ENCODE measurements at regions not wholly inside any gene's neighbourhood (a gene's known extent, or its start where the extent isn't known, plus 50 kb on each side); places are given as distances from the start of the nearest gene placed in this dataset.

DNA sequence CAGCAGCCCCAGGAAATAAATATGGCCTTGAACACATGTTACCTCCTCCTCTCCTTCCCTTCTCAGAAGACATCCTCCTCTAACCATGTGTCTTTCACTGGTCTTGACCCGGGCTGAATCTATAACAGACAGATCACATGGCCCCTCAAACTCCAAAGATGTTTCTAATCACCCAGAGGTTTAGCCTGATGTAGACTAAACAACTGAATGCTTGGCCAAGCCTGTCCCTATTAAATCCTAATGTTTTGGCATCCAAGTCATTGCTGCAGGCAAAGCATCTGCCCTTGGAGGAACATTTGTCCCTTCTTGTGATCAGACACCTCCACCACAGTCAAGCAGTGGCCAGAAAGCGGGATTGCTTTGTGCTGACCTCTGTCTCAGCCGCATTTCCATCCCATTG is 65.5 kb downstream of the ANKRD60 start:
- no peak for DNase-seq
- no peaks in the 10 kb centered on the region for H3K27me3 ChIP-seq
- no peak overlapping the region for H3K27ac ChIP-seq
- no peak overlapping the region for H3K4me3 ChIP-seq
- intact Hi-C loops (cut with DNase I; ENCODE audit: low total_unique reads) (no loop called here), in situ Hi-C loops (cut with MboI; ENCODE audit: low sequenced_read_pairs in 4 of 4) (no loop called here)
- no peak for ATAC-seq
- H3K36me3 ChIP-seq = no peaks in the 10 kb centered on the region
- no peaks in the 10 kb centered on the region for H3K4me1 ChIP-seq
- TF ChIP-seq, protein P1, sequence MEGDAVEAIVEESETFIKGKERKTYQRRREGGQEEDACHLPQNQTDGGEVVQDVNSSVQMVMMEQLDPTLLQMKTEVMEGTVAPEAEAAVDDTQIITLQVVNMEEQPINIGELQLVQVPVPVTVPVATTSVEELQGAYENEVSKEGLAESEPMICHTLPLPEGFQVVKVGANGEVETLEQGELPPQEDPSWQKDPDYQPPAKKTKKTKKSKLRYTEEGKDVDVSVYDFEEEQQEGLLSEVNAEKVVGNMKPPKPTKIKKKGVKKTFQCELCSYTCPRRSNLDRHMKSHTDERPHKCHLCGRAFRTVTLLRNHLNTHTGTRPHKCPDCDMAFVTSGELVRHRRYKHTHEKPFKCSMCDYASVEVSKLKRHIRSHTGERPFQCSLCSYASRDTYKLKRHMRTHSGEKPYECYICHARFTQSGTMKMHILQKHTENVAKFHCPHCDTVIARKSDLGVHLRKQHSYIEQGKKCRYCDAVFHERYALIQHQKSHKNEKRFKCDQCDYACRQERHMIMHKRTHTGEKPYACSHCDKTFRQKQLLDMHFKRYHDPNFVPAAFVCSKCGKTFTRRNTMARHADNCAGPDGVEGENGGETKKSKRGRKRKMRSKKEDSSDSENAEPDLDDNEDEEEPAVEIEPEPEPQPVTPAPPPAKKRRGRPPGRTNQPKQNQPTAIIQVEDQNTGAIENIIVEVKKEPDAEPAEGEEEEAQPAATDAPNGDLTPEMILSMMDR (IDR thresholded peaks at IDR 0.05 in 4 of 5, conservative IDR thresholded peaks at IDR 0.05 in 1 of 5) = no peak
- TF ChIP-seq POLR2A (IDR thresholded peaks at IDR 0.05) = no peak
- no peaks in the 10 kb centered on the region for H3K9me3 ChIP-seq

DNA sequence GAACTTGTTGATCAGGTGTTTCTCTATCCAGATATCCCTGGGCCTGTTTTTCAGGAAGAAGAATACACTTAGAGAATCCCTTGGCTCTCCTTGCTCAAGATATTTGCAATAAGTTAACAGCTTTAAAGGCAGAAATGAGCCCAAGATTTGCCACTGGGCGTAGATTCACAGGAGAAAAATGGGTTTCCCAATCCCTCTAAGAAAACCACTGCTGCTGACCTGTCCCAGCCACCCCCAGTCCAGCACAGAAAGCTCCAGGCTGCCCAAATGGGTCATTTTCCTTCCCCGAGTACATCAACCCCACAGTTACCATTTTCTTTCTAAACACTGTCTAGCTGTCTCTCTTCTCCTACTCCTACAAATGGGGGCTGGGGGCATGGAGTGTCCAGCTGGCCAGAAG is 67.3 kb downstream of the ANKRD60 start:
- ATAC-seq = no peak
- intact Hi-C loops (cut with DNase I; ENCODE audit: low total_unique reads) = no loop called here
- no peak for DNase-seq
- Histone ChIP-seq H3K9me3 (no peaks in the 10 kb centered on the region), H3K27ac (peak overlapping the region in 3 of 4 donors; percentile 29 to 41 (median 40)), H3K27me3 (no peaks in the 10 kb centered on the region), H3K4me1 (no peaks in the 10 kb centered on the region), H3K4me3 (no peak overlapping the region), H3K36me3 (no peaks in the 10 kb centered on the region)
- no peak for TF ChIP-seq POLR2A (IDR thresholded peaks at IDR 0.05)
- TF ChIP-seq, protein P1 (IDR thresholded peaks at IDR 0.05 in 4 of 5, conservative IDR thresholded peaks at IDR 0.05 in 1 of 5) = no peak
- in situ Hi-C loops (cut with MboI; ENCODE audit: low sequenced_read_pairs in 4 of 4) = no loop called here

DNA sequence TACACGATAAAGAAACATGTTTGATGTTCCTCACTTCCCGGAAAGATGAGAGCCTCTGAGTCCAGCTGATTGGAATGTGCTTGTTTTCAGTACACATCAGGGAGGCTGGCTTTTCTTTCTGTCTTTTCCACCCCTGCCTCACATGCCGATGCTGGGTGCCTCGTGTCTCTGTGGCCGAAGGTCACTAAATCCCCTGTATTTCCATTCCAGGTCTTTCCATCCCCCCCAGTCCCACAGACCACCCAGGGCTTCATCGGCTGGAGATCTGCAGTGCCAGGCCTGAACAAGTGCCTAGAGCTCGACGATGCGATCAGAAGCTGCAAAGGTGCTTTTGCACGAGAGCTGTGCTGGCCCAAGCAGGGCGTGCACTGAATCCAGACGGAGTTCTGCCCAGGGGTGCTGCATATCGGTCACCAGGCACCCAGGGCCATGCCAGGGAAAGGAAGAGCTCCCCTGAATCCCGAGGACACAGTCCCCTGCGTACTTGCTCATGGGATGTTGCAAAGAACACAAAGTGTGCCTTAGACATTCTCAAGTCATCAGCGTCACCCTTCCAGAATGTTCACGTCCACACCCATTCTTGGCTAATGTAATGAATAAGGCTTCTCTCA is 67.9 kb downstream of the ANKRD60 start:
- Histone ChIP-seq H3K27me3 (no peaks in the 10 kb centered on the region), H3K9me3 (no peaks in the 10 kb centered on the region), H3K4me3 (no peak overlapping the region), H3K27ac (no peak overlapping the region), H3K4me1 (no peaks in the 10 kb centered on the region), H3K36me3 (no peaks in the 10 kb centered on the region)
- DNase-seq (peak in 1 of 2 donors; percentile 44), ATAC-seq (peak; percentile 49 to 83)
- in situ Hi-C loops (cut with MboI; ENCODE audit: low sequenced_read_pairs in 4 of 4) = no loop called here
- TF ChIP-seq, protein P1 (IDR thresholded peaks at IDR 0.05 in 4 of 5, conservative IDR thresholded peaks at IDR 0.05 in 1 of 5) = no peak
- TF ChIP-seq POLR2A (IDR thresholded peaks at IDR 0.05) = no peak
- intact Hi-C loops (cut with DNase I; ENCODE audit: low total_unique reads) = no loop called here

DNA sequence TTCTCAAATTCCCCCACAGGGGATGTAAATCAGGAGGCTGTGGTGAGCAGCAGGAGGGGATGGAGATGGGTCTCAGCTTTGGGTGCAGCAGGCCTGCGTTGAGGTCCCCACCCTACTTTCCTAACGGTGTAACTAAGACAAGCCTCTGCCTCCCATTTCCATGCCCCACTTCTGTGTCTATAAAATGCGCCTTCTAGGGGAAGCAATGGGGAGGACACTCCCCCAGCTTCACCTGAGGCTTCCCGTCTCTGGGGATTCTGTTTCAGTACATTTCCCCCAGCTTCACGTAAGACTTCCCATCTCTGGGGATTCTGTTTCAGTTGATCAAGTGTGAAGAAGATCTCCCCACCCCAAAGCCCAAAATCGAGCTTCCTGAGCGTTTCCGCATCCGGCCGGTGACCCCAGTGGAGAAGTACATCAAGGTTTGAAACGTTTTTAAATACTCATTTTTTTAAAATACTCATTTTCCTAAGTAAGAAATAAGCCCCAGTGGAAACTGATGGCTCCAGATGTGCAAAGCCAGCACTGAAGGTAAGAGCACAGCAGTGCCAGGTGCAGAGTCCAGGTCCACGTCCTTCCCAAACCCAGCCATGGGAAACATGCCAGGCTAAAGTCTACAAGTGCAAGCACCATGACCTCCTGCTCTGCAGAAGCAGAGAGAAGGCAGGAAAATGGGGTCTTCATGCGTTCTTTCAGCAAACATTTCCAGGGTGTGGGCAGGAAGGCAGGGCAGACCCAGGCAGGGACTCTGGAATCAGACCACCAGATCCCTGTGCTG is 73.1 kb downstream of the ANKRD60 start:
- ATAC-seq = no peak
- TF ChIP-seq, protein P1 (IDR thresholded peaks at IDR 0.05 in 4 of 5, conservative IDR thresholded peaks at IDR 0.05 in 1 of 5) = no peak
- TF ChIP-seq POLR2A (IDR thresholded peaks at IDR 0.05) = no peak
- in situ Hi-C loops (cut with MboI; ENCODE audit: low sequenced_read_pairs in 4 of 4) = no loop called here
- H3K27me3 ChIP-seq = peaks cover 0 to 2% (median 0%) of the 10 kb centered on the region in 3 donors
- no peak for DNase-seq
- H3K27ac ChIP-seq = no peak overlapping the region
- no peaks in the 10 kb centered on the region for H3K9me3 ChIP-seq
- H3K4me1 ChIP-seq = no peaks in the 10 kb centered on the region
- no peak overlapping the region for H3K4me3 ChIP-seq
- intact Hi-C loops (cut with DNase I; ENCODE audit: low total_unique reads) = no loop called here
- H3K36me3 ChIP-seq = no peaks in the 10 kb centered on the region
